K562 (cell line): ENCODE measurements at regions not wholly inside any gene's neighbourhood (a gene's known extent, or its start where the extent isn't known, plus 50 kb on each side); places are given as distances from the start of the nearest gene placed in this dataset.

ENCODE experiments used
- ATAC-seq: fragments of 200-7000 bp; cut with Tn5 transposase; 3 replicates; pipeline ENCODE4 v1.9.1; 2020; ENCODE audit warnings: moderate library complexity
- BruUV-seq: library from RNA; stranded (reverse); fragments of 400-500 nt; replicated peaks from 2 replicates; lab custom pipeline; 2021; lab: Mats Ljungman, UMichigan
- CTCF ChIA-PET: fragments of 300-600 bp; formaldehyde crosslinking; extraction: SDS; loops from one replicate; lab custom pipeline; 2021; ENCODE audit warnings: low intra/inter-chr PET ratio; lab: Yijun Ruan, JAX
- POLR2A ChIA-PET: fragments of 300-600, 350-650 bp; sonication (Branson Sonifier 250); formaldehyde crosslinking; extraction: SDS; loops from one replicate; lab custom pipeline; 2021; ENCODE audit warnings: antibody characterized with exemption, inconsistent platforms; lab: Yijun Ruan, JAX
- DNase-seq, 4 experiments: peaks; one replicate each; pipeline versions ENCODE4 v3.0.0 to v3.0.0-alpha.2; 2011 to 2018; ENCODE audit warnings: low spot score in 3 of 4, mixed read lengths in 3 of 4; ENCODE audit errors: extremely low read depth in 1 of 4
- FAIRE-seq: peaks from 2 replicates; lab custom pipeline; 2011; peaks lifted over from hg19 to GRCh38; lab: Jason Lieb, UNC
- H2AFZ ChIP-seq: 2 replicates; pipeline ENCODE4 v1.6.0; 2011; ENCODE audit warnings: low read depth, low read length, control low read depth, inconsistent platforms
- H3K27ac ChIP-seq: fragments of 200-600 bp; 3 replicates; pipeline ENCODE4 v1.8.0; 2011; ENCODE audit warnings: low read depth, mild to moderate bottlenecking, control low read depth, inconsistent platforms, low read length, moderate library complexity, mixed read lengths; ENCODE audit errors: extremely low read depth
- H3K27me3 ChIP-seq, 2 experiments: fragments of 300-600 bp in 1 of 2; 2 replicates in 1 of 2; 3 replicates in 1 of 2; pipeline versions ENCODE4 v1.6.0 to v1.8.0; 2011; ENCODE audit warnings: inconsistent platforms in 2 of 2, low read length in 2 of 2, mild to moderate bottlenecking in 1 of 2, mixed read lengths in 1 of 2, moderate library complexity in 1 of 2; ENCODE audit not compliant: control insufficient read depth in 2 of 2, insufficient read depth in 2 of 2
- H3K36me3 ChIP-seq: fragments of 300-600 bp; 3 replicates; pipeline ENCODE4 v1.8.0; 2011; ENCODE audit warnings: mild to moderate bottlenecking, low read length, inconsistent platforms; ENCODE audit not compliant: control insufficient read depth, insufficient read depth
- H3K4me1 ChIP-seq, 2 experiments: fragments of 200-600 bp in 1 of 2; replicated peaks in 1 of 2; 2 replicates in 1 of 2; 3 replicates in 1 of 2; pipeline versions ENCODE4 v1.5.1 to v1.8.0; 2011; ENCODE audit warnings: inconsistent platforms in 2 of 2, low read length in 2 of 2, mild to moderate bottlenecking in 1 of 2, mixed read lengths in 1 of 2, moderate library complexity in 1 of 2; ENCODE audit not compliant: control insufficient read depth in 2 of 2, insufficient read depth in 2 of 2
- H3K4me2 ChIP-seq: 2 replicates; pipeline ENCODE4 v1.6.1; 2011; ENCODE audit warnings: low read length, control low read depth, inconsistent platforms, mixed read lengths; ENCODE audit not compliant: insufficient read depth
- H3K4me3 ChIP-seq: fragments of 200-600 bp; sonication (generic), shearing (Covaris generic); 2 replicates; pipeline ENCODE4 v1.5.1; 2016; ENCODE audit warnings: control low read depth, inconsistent platforms
- H3K79me2 ChIP-seq: fragments of 200-600 bp; 3 replicates; pipeline ENCODE4 v1.8.0; 2011; ENCODE audit warnings: low read length, inconsistent platforms; ENCODE audit not compliant: control insufficient read depth, insufficient read depth
- H3K9ac ChIP-seq, 2 experiments: 2 replicates each; pipeline versions ENCODE4 v1.6.0 to v1.6.1; 2011; ENCODE audit warnings: low read depth in 2 of 2, low read length in 2 of 2, control low read depth in 1 of 2, inconsistent platforms in 1 of 2, mild to moderate bottlenecking in 1 of 2, mixed read lengths in 1 of 2; ENCODE audit not compliant: insufficient read depth in 1 of 2
- H3K9me1 ChIP-seq: one replicate; pipeline ENCODE4 v1.6.0; 2011; ENCODE audit warnings: inconsistent platforms, mild to moderate bottlenecking, low read length, moderate library complexity; ENCODE audit not compliant: control insufficient read depth, insufficient read depth
- H3K9me3 ChIP-seq: replicated peaks from 2 replicates; pipeline ENCODE4 v1.5.1; 2011; ENCODE audit warnings: low read depth, low read length, inconsistent platforms; ENCODE audit not compliant: control insufficient read depth, insufficient read depth
- H4K20me1 ChIP-seq: replicated peaks from 2 replicates; pipeline ENCODE4 v1.6.1; 2011; ENCODE audit warnings: low read length, inconsistent platforms, mixed read lengths; ENCODE audit not compliant: control insufficient read depth, insufficient read depth
- ASH1L ChIP-seq: fragments of 450-650 bp; IDR thresholded peaks from 2 replicates; pipeline ENCODE4 v1.6.1; 2018; ENCODE audit warnings: borderline replicate concordance, mild to moderate bottlenecking, low read depth; ENCODE audit not compliant: partially characterized antibody
- GABPA ChIP-seq: fragments of 200-800 bp; sonication (Bioruptor generic); conservative IDR thresholded peaks from 2 replicates; pipeline ENCODE4 v1.6.1; 2016; ENCODE audit warnings: low read depth, missing genetic modification characterization, missing compliant biosample characterization
- GTF2F1 ChIP-seq: IDR thresholded peaks from 2 replicates; pipeline ENCODE4 v1.6.1; 2011; ENCODE audit warnings: low read depth, low read length, improper control_type of control experiment
- HDAC6 ChIP-seq: IDR thresholded peaks from 2 replicates; pipeline ENCODE4 v1.6.1; 2012; ENCODE audit warnings: low read depth, mild to moderate bottlenecking, control low read depth, inconsistent platforms, low read length, moderate library complexity
- LCOR ChIP-seq: sonication (generic); formaldehyde crosslinking; IDR thresholded peaks from 2 replicates; pipeline ENCODE4 v1.8.0; 2022; ENCODE audit warnings: mild to moderate bottlenecking, missing genetic modification reagents
- LEF1 ChIP-seq: fragments of 450-650 bp; IDR thresholded peaks from 2 replicates; pipeline ENCODE4 v1.6.1; 2016; ENCODE audit warnings: mild to moderate bottlenecking
- NELFE ChIP-seq: IDR thresholded peaks from 2 replicates; pipeline ENCODE4 v1.6.1; 2011; ENCODE audit warnings: mild to moderate bottlenecking; ENCODE audit not compliant: insufficient read depth, insufficient read length
- NR0B1 ChIP-seq: fragments of 450-650 bp; IDR thresholded peaks from one replicate; pipeline ENCODE4 v1.6.1; 2018; ENCODE audit warnings: mild to moderate bottlenecking, moderate library complexity; ENCODE audit not compliant: partially characterized antibody
- PTBP1 ChIP-seq: fragments of 200-400 bp; formaldehyde crosslinking; IDR thresholded peaks from 2 replicates; pipeline ENCODE4 v1.6.1; 2017; ENCODE audit warnings: low read depth, low read length
- SLC30A9 ChIP-seq: fragments of 250-450 bp; sonication (Bioruptor Pico); IDR thresholded peaks from 2 replicates; pipeline ENCODE4 v1.8.0; 2022; ENCODE audit warnings: mild to moderate bottlenecking, moderate library complexity
- SREBF1 ChIP-seq: fragments of 150-350 bp; IDR thresholded peaks from 2 replicates; pipeline ENCODE4 v1.6.1; 2014; ENCODE audit warnings: antibody characterized with exemption, low read depth, low read length, borderline replicate concordance
- SREBF2 ChIP-seq: sonication (generic); formaldehyde crosslinking; IDR thresholded peaks from 2 replicates; pipeline ENCODE4 v1.4.0; 2020; ENCODE audit warnings: mild to moderate bottlenecking, missing genetic modification reagents
- ZNF197 ChIP-seq: fragments of 200-800 bp; sonication (Bioruptor generic); IDR thresholded peaks from 2 replicates; pipeline ENCODE4 v1.6.1; 2016; ENCODE audit warnings: low read depth, missing genetic modification characterization, missing compliant biosample characterization
- WGBS: fragments of 100-300 bp; shearing (Covaris generic); methylation state at CpG from one replicate; pipeline ENCODE4 v1.1.6; 2016; ENCODE audit warnings: low coverage, mixed read lengths; ENCODE audit not compliant: insufficient coverage; ENCODE audit errors: missing lambda C conversion rate; 5-methylcytosine and 5-hydroxymethylcytosine counted together
- in situ Hi-C: fragments of 300-500 bp; cut with MboI; formaldehyde crosslinking; loops from 4 replicates; pipeline ENCODE4 v1.15.0; 2018; ENCODE audit warnings: inconsistent platforms, mixed read lengths
- intact Hi-C: fragments of 100-400 bp; cut with micrococcal nuclease; formaldehyde crosslinking; loops from 2 replicates; pipeline ENCODE4 v1.14.2; 2022
- TF ChIP-seq, protein P1 (sequence below): sonication (generic); formaldehyde crosslinking; IDR thresholded peaks from 2 replicates; pipeline ENCODE4 v1.8.0; 2022; ENCODE audit warnings: mild to moderate bottlenecking, low read depth, missing genetic modification reagents

- H3K9me1 ChIP-seq, result no peaks in the 10 kb centered on the region
- intact Hi-C loops (no loop called here), in situ Hi-C loops (no loop called here)
- no peak overlapping the region for H3K9ac ChIP-seq
- POLR2A ChIA-PET, result no interaction called here
- CTCF ChIA-PET, result no interaction called here
- H3K27me3 ChIP-seq, result no peaks in the 10 kb centered on the region
- no peak overlapping the region for H3K4me2 ChIP-seq
- H3K9me3 ChIP-seq, result 0 out of 2 replicates have a peak, but pooled peaks cover 2% of the 10 kb centered on the region
- 4% methylated on average over 5 of the region's 5 CpGs for WGBS
- ATAC-seq, result no peak
- H3K79me2 ChIP-seq, result no peaks in the 10 kb centered on the region
- FAIRE-seq, result no peak
- no peaks in the 10 kb centered on the region for H3K4me1 ChIP-seq
- DNase-seq, result no peak
- TF ChIP-seq HDAC6 (no peak), GTF2F1 (no peak), GABPA (no peak), ZNF197 (CRISPR knock-in tag) (no peak), SLC30A9 (CRISPR knock-in tag) (no peak), ASH1L (no peak), SREBF2 (CRISPR knock-in tag) (no peak), SREBF1 (no peak)
- TF ChIP-seq, all 486 proteins: peak for 0
- Histone ChIP-seq H3K4me3 (no peak overlapping the region), H3K36me3 (no peaks in the 10 kb centered on the region), H2AFZ (no peak overlapping the region), H4K20me1 (no peaks in the 10 kb centered on the region), H3K27ac (no peak overlapping the region)
- no TSS peak for BruUV-seq
Observed at GRCh38 chr15:47386459-47386858, 330.8 kb upstream of the SEMA6D start.

DNA sequence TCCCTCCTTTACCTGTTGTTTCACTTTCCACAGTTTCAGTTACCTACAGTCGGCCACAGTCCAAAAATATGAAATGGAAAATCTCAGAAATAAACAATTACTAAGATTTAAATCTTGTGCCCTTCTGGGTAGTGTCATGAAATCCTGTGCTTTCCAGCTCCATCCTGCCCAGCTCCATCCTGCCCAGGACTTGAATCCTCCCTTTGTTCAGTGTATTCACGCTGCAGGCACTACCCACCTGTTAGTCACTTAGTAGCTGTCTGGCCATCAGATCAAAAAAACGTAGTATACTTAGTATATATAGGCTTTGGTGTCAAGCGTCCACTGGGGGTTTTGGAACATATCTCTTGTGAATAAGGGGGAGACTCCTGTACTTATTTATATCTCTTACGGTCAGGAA, 329.0 kb upstream of the SEMA6D start:
- Histone ChIP-seq H3K4me2 (no peak overlapping the region), H3K4me1 (no peaks in the 10 kb centered on the region), H3K9me1 (no peaks in the 10 kb centered on the region), H2AFZ (no peak overlapping the region), H3K4me3 (no peak overlapping the region), H3K9ac (no peak overlapping the region), H3K36me3 (no peaks in the 10 kb centered on the region), H3K27ac (no peak overlapping the region), H3K79me2 (no peaks in the 10 kb centered on the region), H3K27me3 (no peaks in the 10 kb centered on the region), H3K9me3 (0 out of 2 replicates have a peak, but pooled peaks cover 2% of the 10 kb centered on the region), H4K20me1 (no peaks in the 10 kb centered on the region)
- WGBS, result 4% methylated on average over 5 of the region's 5 CpGs
- intact Hi-C loops (no loop called here), in situ Hi-C loops (no loop called here)
- ChIA-PET POLR2A (no interaction called here), CTCF (no interaction called here)
- no peak for DNase-seq
- FAIRE-seq, result no peak
- no peak for ATAC-seq
- no TSS peak for BruUV-seq
- no peak for TF ChIP-seq PTBP1
- TF ChIP-seq, protein P1, sequence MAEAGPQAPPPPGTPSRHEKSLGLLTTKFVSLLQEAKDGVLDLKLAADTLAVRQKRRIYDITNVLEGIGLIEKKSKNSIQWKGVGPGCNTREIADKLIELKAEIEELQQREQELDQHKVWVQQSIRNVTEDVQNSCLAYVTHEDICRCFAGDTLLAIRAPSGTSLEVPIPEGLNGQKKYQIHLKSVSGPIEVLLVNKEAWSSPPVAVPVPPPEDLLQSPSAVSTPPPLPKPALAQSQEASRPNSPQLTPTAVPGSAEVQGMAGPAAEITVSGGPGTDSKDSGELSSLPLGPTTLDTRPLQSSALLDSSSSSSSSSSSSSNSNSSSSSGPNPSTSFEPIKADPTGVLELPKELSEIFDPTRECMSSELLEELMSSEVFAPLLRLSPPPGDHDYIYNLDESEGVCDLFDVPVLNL, result no peak
- no peak for TF ChIP-seq NR0B1
- no peak for TF ChIP-seq NELFE
- TF ChIP-seq LCOR, result no peak
- no peak for TF ChIP-seq SREBF1
- TF ChIP-seq LEF1, result no peak
